H9 (cell line): ENCODE measurements at regions not wholly inside any gene's neighbourhood (a gene's known extent, or its start where the extent isn't known, plus 50 kb on each side); places are given as distances from the start of the nearest gene placed in this dataset.

ENCODE experiments used
- DNase-seq: peaks from one replicate; pipeline ENCODE4 v3.0.0-alpha.2; 2017
- H2AFZ ChIP-seq: one replicate; pipeline ENCODE4 v1.6.1; 2013; ENCODE audit warnings: mild to moderate bottlenecking, low read length, control low read depth, moderate library complexity
- H2AK5ac ChIP-seq: 2 replicates; pipeline ENCODE4 v1.6.1; 2013; ENCODE audit warnings: low read length, control low read depth, mixed read lengths; ENCODE audit not compliant: insufficient read length
- H2BK120ac ChIP-seq: one replicate; pipeline ENCODE4 v1.6.1; 2013; ENCODE audit warnings: low read depth, mild to moderate bottlenecking, low read length, control low read depth, inconsistent platforms; ENCODE audit not compliant: poor library complexity, severe bottlenecking
- H2BK12ac ChIP-seq: 2 replicates; pipeline ENCODE4 v1.6.1; 2013; ENCODE audit warnings: low read length, control low read depth, mixed read lengths, low read depth; ENCODE audit not compliant: insufficient read length
- H2BK15ac ChIP-seq: 2 replicates; pipeline ENCODE4 v1.6.1; 2013; ENCODE audit warnings: low read depth, low read length, control low read depth
- H2BK20ac ChIP-seq: one replicate; pipeline ENCODE4 v1.6.1; 2013; ENCODE audit warnings: low read depth, mild to moderate bottlenecking, low read length, control low read depth, inconsistent platforms; ENCODE audit not compliant: poor library complexity, severe bottlenecking
- H2BK5ac ChIP-seq: 2 replicates; pipeline ENCODE4 v1.6.1; 2013; ENCODE audit warnings: low read length, control low read depth, mixed read lengths; ENCODE audit not compliant: insufficient read length
- H3K14ac ChIP-seq: 2 replicates; pipeline ENCODE4 v1.6.1; 2013; ENCODE audit warnings: low read length, control low read depth; ENCODE audit not compliant: insufficient read depth
- H3K18ac ChIP-seq: 2 replicates; pipeline ENCODE4 v1.6.1; 2013; ENCODE audit warnings: low read depth, mild to moderate bottlenecking, mixed read lengths, low read length, control low read depth; ENCODE audit not compliant: insufficient read length
- H3K23ac ChIP-seq: 2 replicates; pipeline ENCODE4 v1.6.1; 2013; ENCODE audit warnings: low read length, control low read depth, mixed read lengths, low read depth; ENCODE audit not compliant: insufficient read length
- H3K23me2 ChIP-seq: 2 replicates; pipeline ENCODE4 v1.6.1; 2013; ENCODE audit warnings: low read depth, mild to moderate bottlenecking, mixed read lengths, low read length, control low read depth; ENCODE audit not compliant: insufficient read length, poor library complexity, severe bottlenecking
- H3K27ac ChIP-seq: 2 replicates; pipeline ENCODE4 v1.5.1; 2013; ENCODE audit warnings: low read length, control low read depth, mixed read lengths, low read depth; ENCODE audit not compliant: insufficient read length
- H3K27me3 ChIP-seq: 2 replicates; pipeline ENCODE4 v1.6.1; 2013; ENCODE audit warnings: low read length, control low read depth, inconsistent platforms; ENCODE audit not compliant: insufficient read depth
- H3K4ac ChIP-seq: 2 replicates; pipeline ENCODE4 v1.6.1; 2013; ENCODE audit warnings: low read depth, mild to moderate bottlenecking, control low read depth, inconsistent platforms, low read length, moderate library complexity
- H3K4me1 ChIP-seq: 2 replicates; pipeline ENCODE4 v1.6.1; 2013; ENCODE audit warnings: low read length, control low read depth, inconsistent platforms; ENCODE audit not compliant: insufficient read depth
- H3K4me2 ChIP-seq: 2 replicates; pipeline ENCODE4 v1.6.1; 2013; ENCODE audit warnings: low read length, control low read depth, mixed read lengths; ENCODE audit not compliant: insufficient read length, insufficient read depth
- H3K56ac ChIP-seq: 2 replicates; pipeline ENCODE4 v1.6.1; 2013; ENCODE audit warnings: low read depth, mild to moderate bottlenecking, mixed read lengths, low read length, control low read depth; ENCODE audit not compliant: insufficient read length
- H3K79me1 ChIP-seq: 2 replicates; pipeline ENCODE4 v1.6.1; 2013; ENCODE audit warnings: low read depth, mild to moderate bottlenecking, moderate library complexity, low read length, control low read depth, inconsistent platforms; ENCODE audit not compliant: insufficient read depth, poor library complexity, severe bottlenecking
- H3K79me2 ChIP-seq: 2 replicates; pipeline ENCODE4 v1.6.1; 2013; ENCODE audit warnings: low read length, control low read depth, inconsistent platforms; ENCODE audit not compliant: insufficient read depth
- H3K9ac ChIP-seq: 2 replicates; pipeline ENCODE4 v1.6.1; 2013; ENCODE audit warnings: low read length, control low read depth, mixed read lengths; ENCODE audit not compliant: insufficient read length; ENCODE audit errors: extremely low read depth
- H3K9me3 ChIP-seq: one replicate; pipeline ENCODE4 v1.6.1; 2013; ENCODE audit warnings: low read depth, low read length, inconsistent platforms; ENCODE audit not compliant: control insufficient read depth
- H3T11ph ChIP-seq: one replicate; pipeline ENCODE4 v1.6.1; 2013; ENCODE audit warnings: mild to moderate bottlenecking, low read length, control low read depth, inconsistent platforms
- H4K20me1 ChIP-seq: one replicate; pipeline ENCODE4 v1.6.1; 2013; ENCODE audit not compliant: control insufficient read depth, insufficient read length, insufficient read depth
- H4K5ac ChIP-seq: 2 replicates; pipeline ENCODE4 v1.6.1; 2013; ENCODE audit warnings: low read depth, mild to moderate bottlenecking, mixed read lengths, low read length, control low read depth; ENCODE audit not compliant: insufficient read length
- H4K8ac ChIP-seq: replicated peaks from 2 replicates; pipeline ENCODE4 v1.6.1; 2013; ENCODE audit warnings: low read length, control low read depth, mixed read lengths, low read depth; ENCODE audit not compliant: insufficient read length
- H4K91ac ChIP-seq: 2 replicates; pipeline ENCODE4 v1.6.1; 2013; ENCODE audit warnings: low read depth, mild to moderate bottlenecking, moderate library complexity, mixed read lengths, low read length, control low read depth; ENCODE audit not compliant: insufficient read length
- H3K27ac Mint-ChIP-seq, 3 experiments: 2 replicates in 2 of 3; 3 replicates in 1 of 3; pipeline ENCODE4 v1.8.0; 2020 to 2021; ENCODE audit warnings: mixed read lengths in 3 of 3, mild to moderate bottlenecking in 1 of 3, moderate library complexity in 1 of 3
- H3K27me3 Mint-ChIP-seq: 2 replicates; pipeline ENCODE4 v1.8.0; 2021; ENCODE audit warnings: low read depth, mild to moderate bottlenecking, moderate library complexity, mixed read lengths
- H3K36me3 Mint-ChIP-seq, 3 experiments: 2 replicates in 2 of 3; 3 replicates in 1 of 3; pipeline ENCODE4 v1.8.0; 2020 to 2021; ENCODE audit warnings: low read depth in 3 of 3, mixed read lengths in 3 of 3; ENCODE audit not compliant: insufficient read depth in 1 of 3
- H3K4me1 Mint-ChIP-seq, 2 experiments: 2 replicates each; pipeline ENCODE4 v1.8.0; 2020; ENCODE audit warnings: mixed read lengths in 2 of 2
- H3K4me3 Mint-ChIP-seq, 2 experiments: 2 replicates in 1 of 2; 3 replicates in 1 of 2; pipeline ENCODE4 v1.8.0; 2020 to 2021; ENCODE audit warnings: mild to moderate bottlenecking in 2 of 2, mixed read lengths in 2 of 2, moderate library complexity in 1 of 2
- H3K9me3 Mint-ChIP-seq, 2 experiments: 2 replicates in 1 of 2; 3 replicates in 1 of 2; pipeline ENCODE4 v1.8.0; 2020; ENCODE audit warnings: mild to moderate bottlenecking in 2 of 2, mixed read lengths in 2 of 2, moderate library complexity in 1 of 2
- CTCF ChIP-seq: fragments of 200-600 bp; sonication (generic); conservative IDR thresholded peaks from 3 replicates; pipeline ENCODE4 v1.8.0; 2021; ENCODE audit warnings: antibody characterized with exemption, mild to moderate bottlenecking

DNA sequence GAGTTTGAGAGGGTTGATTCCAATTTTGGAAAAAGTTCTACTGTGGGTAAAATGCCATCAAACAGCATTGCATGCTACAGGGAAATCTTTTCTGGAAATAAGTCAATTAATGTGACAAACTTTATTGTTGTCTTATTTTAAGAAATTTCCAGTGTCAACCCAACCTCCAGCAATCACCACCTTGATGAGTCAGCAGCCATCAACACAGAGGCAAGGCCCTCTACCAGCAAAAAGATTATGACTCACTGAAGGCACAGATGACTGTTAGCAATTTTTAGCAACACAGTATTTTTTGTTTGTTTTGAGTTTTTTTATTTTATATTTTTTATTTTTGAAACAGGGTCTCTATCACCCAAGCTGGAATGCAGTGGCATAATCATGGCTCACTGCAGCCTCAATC lies 165.4 kb upstream of the C1QTNF7 start:
- Histone ChIP-seq H2BK5ac (no peak overlapping the region), H3K9me3 (no peaks in the 10 kb centered on the region), H2AFZ (no peak overlapping the region), H3K23me2 (no peaks in the 10 kb centered on the region), H3K79me1 (no peaks in the 10 kb centered on the region), H2BK12ac (no peak overlapping the region), H4K5ac (no peak overlapping the region), H3K4me1 (no peaks in the 10 kb centered on the region), H4K91ac (no peak overlapping the region), H3K27ac (no peak overlapping the region), H2BK15ac (no peak overlapping the region), H3K23ac (no peak overlapping the region), H3K56ac (no peak overlapping the region), H4K20me1 (no peaks in the 10 kb centered on the region), H3T11ph (no peak overlapping the region), H3K4me2 (no peak overlapping the region), H3K9ac (no peak overlapping the region), H2BK20ac (no peak overlapping the region), H3K27me3 (no peaks in the 10 kb centered on the region), H2BK120ac (no peak overlapping the region), H4K8ac (no peak overlapping the region), H2AK5ac (no peak overlapping the region), H3K4ac (no peak overlapping the region), H3K79me2 (no peaks in the 10 kb centered on the region), H3K14ac (no peak overlapping the region), H3K18ac (no peak overlapping the region)
- Mint-ChIP-seq H3K4me1 (peaks cover 3% of the 10 kb centered on the region in 2 experiments; a peak in 2 of 4 replicates), H3K36me3 (peaks cover 0 to 8% (median 4%) of the 10 kb centered on the region in 3 experiments; a peak in 2 of 7 replicates), H3K27me3 (no peaks in the 10 kb centered on the region), H3K27ac (no peak overlapping the region), H3K9me3 (peaks cover 14 to 17% of the 10 kb centered on the region in 2 experiments; a peak in 4 of 5 replicates), H3K4me3 (no peak overlapping the region)
- TF ChIP-seq CTCF = no peak
- no peak for DNase-seq
